Left kidney (tissue), 1 donor: ENCODE measurements at regions not wholly inside any gene's neighbourhood (a gene's known extent, or its start where the extent isn't known, plus 50 kb on each side); places are given as distances from the start of the nearest gene placed in this dataset.
A peak's percentile ranks its signal among the peaks of the same experiment; 100 is the strongest.
"Not testable (repeated sequence)": the region's sequence is repeated elsewhere in the genome, so short reads cannot be mapped to it uniquely, and the experiment has no call there.

Experiments
- DNase-seq: peaks from one replicate; pipeline ENCODE4 v3.0.0-alpha.2; 2013

- no peak for DNase-seq
Observed at GRCh38 chr7:98728555-98728954, 111.5 kb downstream of the NPTX2 start.

GRCh38 chr7:98729121-98729520 is 112.0 kb downstream of the NPTX2 start:
- no peak for DNase-seq

- no peak for DNase-seq
Observed at GRCh38 chr7:98730326-98730725, 113.2 kb downstream of the NPTX2 start.

- no peak for DNase-seq
Observed at GRCh38 chr7:98731651-98732050, 114.6 kb downstream of the NPTX2 start.

GRCh38 chr7:98733036-98733435 is 116.0 kb downstream of the NPTX2 start:
- DNase-seq = no peak

- no peak for DNase-seq
Observed at GRCh38 chr7:98735801-98736200, 118.7 kb downstream of the NPTX2 start.

- not testable (repeated sequence) for DNase-seq
Observed at GRCh38 chr7:98736461-98736860, 119.4 kb downstream of the NPTX2 start.

GRCh38 chr7:98737176-98737575 is 120.1 kb downstream of the NPTX2 start:
- no peak for DNase-seq

GRCh38 chr7:98740643-98741042 is 123.6 kb downstream of the NPTX2 start:
- DNase-seq = no peak

- peak; percentile 46 for DNase-seq
Observed at GRCh38 chr7:98745722-98746318, 124.0 kb downstream of the TMEM130 start.

GRCh38 chr7:98748090-98748489 is 121.7 kb downstream of the TMEM130 start:
- no peak for DNase-seq

GRCh38 chr7:98753176-98753575 is 116.6 kb downstream of the TMEM130 start:
- DNase-seq = no peak

GRCh38 chr7:98753989-98754479 is 115.8 kb downstream of the TMEM130 start:
- DNase-seq = no peak

- DNase-seq = no peak
Observed at GRCh38 chr7:98755138-98755898, 114.5 kb downstream of the TMEM130 start.

GRCh38 chr7:98758157-98758556 is 111.7 kb downstream of the TMEM130 start:
- DNase-seq = no peak

GRCh38 chr7:98760201-98760651 is 109.6 kb downstream of the TMEM130 start:
- DNase-seq = no peak

GRCh38 chr7:98761225-98761624 is 108.6 kb downstream of the TMEM130 start:
- no peak for DNase-seq

GRCh38 chr7:98762620-98763019 is 107.2 kb downstream of the TMEM130 start:
- no peak for DNase-seq

- no peak for DNase-seq
Observed at GRCh38 chr7:98763441-98763840, 106.4 kb downstream of the TMEM130 start.

- DNase-seq = no peak
Observed at GRCh38 chr7:98764946-98765345, 104.9 kb downstream of the TMEM130 start.

GRCh38 chr7:98770085-98770484 is 99.7 kb downstream of the TMEM130 start:
- not testable (repeated sequence) for DNase-seq

- peak; percentile 46 for DNase-seq
Observed at GRCh38 chr7:98771519-98771918, 98.3 kb downstream of the TMEM130 start.

- DNase-seq = no peak
Observed at GRCh38 chr7:98771941-98772603, 97.7 kb downstream of the TMEM130 start.
